ENCODE measurements at regions not wholly inside any gene's neighbourhood (a gene's known extent, or its start where the extent isn't known, plus 50 kb on each side); places are given as distances from the start of the nearest gene placed in this dataset.

- no peak for TF ChIP-seq CTCF (IDR thresholded peaks at IDR 0.05; ENCODE audit: low read length)
- no peak for TF ChIP-seq EZH2 (IDR thresholded peaks at IDR 0.05; ENCODE audit: borderline replicate concordance, low read length)
- H3K79me2 ChIP-seq (ENCODE audit: insufficient read depth, low read length) = no peaks in the 10 kb centered on the region
- no peaks in the 10 kb centered on the region for H3K4me1 ChIP-seq (ENCODE audit: insufficient read depth, low read length, severe bottlenecking)
- no peak overlapping the region for H2AFZ ChIP-seq (ENCODE audit: low read length)
- no peak overlapping the region for H3K4me3 ChIP-seq (ENCODE audit: low read depth, low read length, poor library complexity, severe bottlenecking)
- H3K4me2 ChIP-seq (ENCODE audit: low read length) = no peak overlapping the region
- H3K9me2 ChIP-seq (ENCODE audit: low read depth, low read length) = no peaks in the 10 kb centered on the region
- no peaks in the 10 kb centered on the region for H3K36me3 ChIP-seq (ENCODE audit: insufficient read depth, low read length)
- H3F3A ChIP-seq (ENCODE audit: insufficient read depth, low read length) = no peaks in the 10 kb centered on the region
- no peaks in the 10 kb centered on the region for H3K9me3 ChIP-seq (ENCODE audit: low read length)
- no peaks in the 10 kb centered on the region for H4K20me1 ChIP-seq (ENCODE audit: insufficient read depth, low read length)
- H3K9ac ChIP-seq (ENCODE audit: low read length) = no peak overlapping the region
- no peaks in the 10 kb centered on the region for H3K27me3 ChIP-seq (ENCODE audit: insufficient read depth, low read length)
- H3K27ac ChIP-seq (ENCODE audit: low read depth, low read length, poor library complexity, severe bottlenecking) = no peak overlapping the region
These were observed 333.0 kb downstream of the RFPL4B start for GRCh38 chr6:112680091-112680490.

GRCh38 chr6:112682071-112682470 lies 334.9 kb downstream of the RFPL4B start:
- Histone ChIP-seq H3K79me2 (ENCODE audit: insufficient read depth, low read length) (no peaks in the 10 kb centered on the region), H3K4me2 (ENCODE audit: low read length) (no peak overlapping the region), H3K27ac (ENCODE audit: low read depth, low read length, poor library complexity, severe bottlenecking) (no peak overlapping the region), H3F3A (ENCODE audit: insufficient read depth, low read length) (no peaks in the 10 kb centered on the region), H3K9me3 (ENCODE audit: low read length) (no peaks in the 10 kb centered on the region), H4K20me1 (ENCODE audit: insufficient read depth, low read length) (no peaks in the 10 kb centered on the region), H3K9ac (ENCODE audit: low read length) (no peak overlapping the region), H3K9me2 (ENCODE audit: low read depth, low read length) (no peaks in the 10 kb centered on the region), H2AFZ (ENCODE audit: low read length) (no peak overlapping the region), H3K27me3 (ENCODE audit: insufficient read depth, low read length) (no peaks in the 10 kb centered on the region), H3K36me3 (ENCODE audit: insufficient read depth, low read length) (no peaks in the 10 kb centered on the region), H3K4me3 (ENCODE audit: low read depth, low read length, poor library complexity, severe bottlenecking) (no peak overlapping the region), H3K4me1 (ENCODE audit: insufficient read depth, low read length, severe bottlenecking) (no peaks in the 10 kb centered on the region)
- no peak for TF ChIP-seq CTCF (IDR thresholded peaks at IDR 0.05; ENCODE audit: low read length)
- no peak for TF ChIP-seq EZH2 (IDR thresholded peaks at IDR 0.05; ENCODE audit: borderline replicate concordance, low read length)

- Histone ChIP-seq H3K27me3 (ENCODE audit: insufficient read depth, low read length) (no peaks in the 10 kb centered on the region), H3K9me2 (ENCODE audit: low read depth, low read length) (no peaks in the 10 kb centered on the region), H2AFZ (ENCODE audit: low read length) (no peak overlapping the region), H3K36me3 (ENCODE audit: insufficient read depth, low read length) (no peaks in the 10 kb centered on the region), H3K27ac (ENCODE audit: low read depth, low read length, poor library complexity, severe bottlenecking) (no peak overlapping the region), H3K9me3 (ENCODE audit: low read length) (no peaks in the 10 kb centered on the region), H3K4me3 (ENCODE audit: low read depth, low read length, poor library complexity, severe bottlenecking) (no peak overlapping the region), H3K4me2 (ENCODE audit: low read length) (no peak overlapping the region), H3F3A (ENCODE audit: insufficient read depth, low read length) (no peaks in the 10 kb centered on the region), H3K4me1 (ENCODE audit: insufficient read depth, low read length, severe bottlenecking) (no peaks in the 10 kb centered on the region), H3K79me2 (ENCODE audit: insufficient read depth, low read length) (no peaks in the 10 kb centered on the region), H4K20me1 (ENCODE audit: insufficient read depth, low read length) (no peaks in the 10 kb centered on the region), H3K9ac (ENCODE audit: low read length) (no peak overlapping the region)
- TF ChIP-seq CTCF (IDR thresholded peaks at IDR 0.05; ENCODE audit: low read length) (no peak), EZH2 (IDR thresholded peaks at IDR 0.05; ENCODE audit: borderline replicate concordance, low read length) (no peak)
These were observed 336.0 kb downstream of the RFPL4B start for GRCh38 chr6:112683106-112683505.
